ENCODE measurements at regions not wholly inside any gene's neighbourhood (a gene's known extent, or its start where the extent isn't known, plus 50 kb on each side); places are given as distances from the start of the nearest gene placed in this dataset.
"Not testable (repeated sequence)": the region's sequence is repeated elsewhere in the genome, so short reads cannot be mapped to it uniquely, and the experiment has no call there.

DNA sequence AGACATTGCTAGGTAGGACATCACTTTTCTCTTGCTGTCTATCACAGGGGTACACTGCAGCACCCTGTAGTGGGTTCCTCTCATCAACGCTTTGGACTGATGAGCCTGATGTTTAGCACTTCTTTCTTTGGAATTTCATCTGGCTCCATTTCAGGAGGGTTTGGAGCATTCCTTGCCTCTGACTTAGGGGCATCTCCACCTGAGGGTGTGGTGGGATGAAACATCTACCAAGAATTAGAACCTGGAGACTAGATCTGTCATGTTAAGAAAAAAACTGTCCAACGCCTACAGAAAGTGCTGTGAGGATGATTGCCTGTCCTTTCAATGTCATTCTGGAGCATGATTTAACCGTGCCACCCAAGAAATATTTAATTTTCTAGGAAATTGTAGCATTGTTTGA lies 648.4 kb downstream of the ETS1 start:
- no peaks in the 10 kb centered on the region for H3K36me3 ChIP-seq (ENCODE audit: insufficient read depth, low read length)
- no peak overlapping the region for H3K4me2 ChIP-seq (ENCODE audit: low read length)
- H4K20me1 ChIP-seq (ENCODE audit: insufficient read depth): no peaks in the 10 kb centered on the region
- H3K79me2 ChIP-seq (replicated peaks; ENCODE audit: insufficient read depth, low read length): no peaks in the 10 kb centered on the region
- H3K27me3 ChIP-seq (ENCODE audit: insufficient read depth, low read depth, low read length): no peaks in the 10 kb centered on the region
- H3K9me2 ChIP-seq (ENCODE audit: insufficient read depth, low read length): no peaks in the 10 kb centered on the region
- peaks cover 2% of the 10 kb centered on the region for H3K9me3 ChIP-seq (ENCODE audit: low read length)
- H3K27ac ChIP-seq (ENCODE audit: low read length): no peak overlapping the region
- no peak overlapping the region for H2AFZ ChIP-seq (ENCODE audit: low read depth, low read length)
- H3F3A ChIP-seq (ENCODE audit: insufficient read depth, low read length, poor library complexity, severe bottlenecking): no peaks in the 10 kb centered on the region
- no peak for TF ChIP-seq EZH2 (IDR thresholded peaks at IDR 0.05; ENCODE audit: borderline replicate concordance, insufficient read depth, low read length, poor library complexity, severe bottlenecking)
- TF ChIP-seq MXI1 (conservative IDR thresholded peaks at IDR 0.05; ENCODE audit: poor library complexity, severe bottlenecking): no peak
- no peak for TF ChIP-seq RAD21 (conservative IDR thresholded peaks at IDR 0.05)
- no peak overlapping the region for H3K4me3 ChIP-seq (ENCODE audit: low read length)
- no peak overlapping the region for H3K9ac ChIP-seq (ENCODE audit: low read length)

GRCh38 chr11:127935081-127935480 lies 652.3 kb downstream of the ETS1 start:
- no peak for TF ChIP-seq RAD21 (conservative IDR thresholded peaks at IDR 0.05)
- no peak for TF ChIP-seq REST (IDR thresholded peaks at IDR 0.05; ENCODE audit: borderline replicate concordance)
- TF ChIP-seq MXI1 (conservative IDR thresholded peaks at IDR 0.05; ENCODE audit: poor library complexity, severe bottlenecking): no peak
- TF ChIP-seq TAF1 (IDR thresholded peaks at IDR 0.05; ENCODE audit: low read depth): no peak
- TF ChIP-seq EZH2 (IDR thresholded peaks at IDR 0.05; ENCODE audit: borderline replicate concordance, insufficient read depth, low read length, poor library complexity, severe bottlenecking): no peak
- no peak for TF ChIP-seq EP300 (conservative IDR thresholded peaks at IDR 0.05; ENCODE audit: poor library complexity, severe bottlenecking)
- TF ChIP-seq POLR2AphosphoS5 (IDR thresholded peaks at IDR 0.05): no peak
- no peak for TF ChIP-seq SMC3 (conservative IDR thresholded peaks at IDR 0.05; ENCODE audit: poor library complexity)
- TF ChIP-seq, protein P1, sequence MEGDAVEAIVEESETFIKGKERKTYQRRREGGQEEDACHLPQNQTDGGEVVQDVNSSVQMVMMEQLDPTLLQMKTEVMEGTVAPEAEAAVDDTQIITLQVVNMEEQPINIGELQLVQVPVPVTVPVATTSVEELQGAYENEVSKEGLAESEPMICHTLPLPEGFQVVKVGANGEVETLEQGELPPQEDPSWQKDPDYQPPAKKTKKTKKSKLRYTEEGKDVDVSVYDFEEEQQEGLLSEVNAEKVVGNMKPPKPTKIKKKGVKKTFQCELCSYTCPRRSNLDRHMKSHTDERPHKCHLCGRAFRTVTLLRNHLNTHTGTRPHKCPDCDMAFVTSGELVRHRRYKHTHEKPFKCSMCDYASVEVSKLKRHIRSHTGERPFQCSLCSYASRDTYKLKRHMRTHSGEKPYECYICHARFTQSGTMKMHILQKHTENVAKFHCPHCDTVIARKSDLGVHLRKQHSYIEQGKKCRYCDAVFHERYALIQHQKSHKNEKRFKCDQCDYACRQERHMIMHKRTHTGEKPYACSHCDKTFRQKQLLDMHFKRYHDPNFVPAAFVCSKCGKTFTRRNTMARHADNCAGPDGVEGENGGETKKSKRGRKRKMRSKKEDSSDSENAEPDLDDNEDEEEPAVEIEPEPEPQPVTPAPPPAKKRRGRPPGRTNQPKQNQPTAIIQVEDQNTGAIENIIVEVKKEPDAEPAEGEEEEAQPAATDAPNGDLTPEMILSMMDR (IDR thresholded peaks at IDR 0.05; ENCODE audit: poor library complexity, severe bottlenecking): no peak
- Histone ChIP-seq H3K4me2 (ENCODE audit: low read length) (no peak overlapping the region), H4K20me1 (ENCODE audit: insufficient read depth) (no peaks in the 10 kb centered on the region), H3K27ac (ENCODE audit: low read length) (no peak overlapping the region), H3K27me3 (ENCODE audit: insufficient read depth, low read depth, low read length) (no peaks in the 10 kb centered on the region), H3K9me2 (ENCODE audit: insufficient read depth, low read length) (no peaks in the 10 kb centered on the region), H2AFZ (ENCODE audit: low read depth, low read length) (no peak overlapping the region), H3K79me2 (replicated peaks; ENCODE audit: insufficient read depth, low read length) (no peaks in the 10 kb centered on the region), H3K9ac (ENCODE audit: low read length) (no peak overlapping the region), H3K9me3 (ENCODE audit: low read length) (peaks cover 5% of the 10 kb centered on the region), H3K36me3 (ENCODE audit: insufficient read depth, low read length) (no peaks in the 10 kb centered on the region), H3K4me3 (ENCODE audit: low read length) (no peak overlapping the region), H3F3A (ENCODE audit: insufficient read depth, low read length, poor library complexity, severe bottlenecking) (no peaks in the 10 kb centered on the region)

DNA sequence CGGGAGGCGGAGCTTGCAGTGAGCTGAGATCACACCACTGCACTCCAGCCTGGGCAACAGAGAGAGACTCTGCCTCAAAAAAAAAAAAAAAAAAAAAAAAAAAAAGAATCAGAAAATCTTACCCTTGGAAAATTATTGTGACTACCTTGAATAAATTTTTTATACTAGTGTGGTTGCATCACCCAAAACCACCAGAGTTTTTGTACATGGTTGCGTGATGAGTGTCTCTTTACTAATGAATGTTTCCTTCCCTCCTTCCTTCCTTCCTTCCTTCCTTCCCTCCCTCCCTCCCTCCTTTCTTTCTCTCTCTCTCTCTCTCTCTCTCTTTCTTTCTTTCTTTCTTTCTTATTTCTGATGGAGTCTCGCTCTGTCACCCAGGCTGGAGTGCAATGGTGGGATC lies 653.4 kb downstream of the ETS1 start:
- H3K27ac ChIP-seq (ENCODE audit: low read length); H3K4me3 ChIP-seq (ENCODE audit: low read length); H3K4me2 ChIP-seq (ENCODE audit: low read length); H2AFZ ChIP-seq (ENCODE audit: low read depth, low read length); H3K9ac ChIP-seq (ENCODE audit: low read length); H3F3A ChIP-seq (ENCODE audit: insufficient read depth, low read length, poor library complexity, severe bottlenecking); H4K20me1 ChIP-seq (ENCODE audit: insufficient read depth); H3K36me3 ChIP-seq (ENCODE audit: insufficient read depth, low read length); H3K9me2 ChIP-seq (ENCODE audit: insufficient read depth, low read length); H3K27me3 ChIP-seq (ENCODE audit: insufficient read depth, low read depth, low read length); H3K79me2 ChIP-seq (replicated peaks; ENCODE audit: insufficient read depth, low read length); H3K9me3 ChIP-seq (ENCODE audit: low read length): not testable (repeated sequence)
